ENCODE measurements at regions not wholly inside any gene's neighbourhood (a gene's known extent, or its start where the extent isn't known, plus 50 kb on each side); places are given as distances from the start of the nearest gene placed in this dataset.
"Not testable (repeated sequence)": the region's sequence is repeated elsewhere in the genome, so short reads cannot be mapped to it uniquely, and the experiment has no call there.

DNA sequence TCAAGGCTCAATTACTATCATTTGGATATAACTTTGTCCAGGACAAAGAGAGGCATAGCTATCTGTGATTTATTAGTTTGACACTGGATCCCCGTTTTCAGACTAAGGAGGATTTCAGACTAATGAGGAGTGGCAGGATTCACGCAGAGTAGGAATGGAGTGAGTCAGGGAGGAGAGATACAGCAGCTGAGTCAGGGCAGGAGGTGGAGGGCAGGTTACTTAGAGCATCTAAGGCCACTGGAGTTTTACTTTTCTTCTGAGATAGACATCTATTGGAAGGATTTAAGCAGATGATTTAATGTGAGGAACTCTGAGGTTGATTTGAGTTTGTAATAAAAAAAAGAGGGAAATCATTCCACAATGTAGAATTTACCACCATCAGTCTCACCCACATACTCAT lies 110.6 kb downstream of the RPIA start:
- peak in 16 of 42 donors; percentile 7 to 68 (median 36) for DNase-seq

DNA sequence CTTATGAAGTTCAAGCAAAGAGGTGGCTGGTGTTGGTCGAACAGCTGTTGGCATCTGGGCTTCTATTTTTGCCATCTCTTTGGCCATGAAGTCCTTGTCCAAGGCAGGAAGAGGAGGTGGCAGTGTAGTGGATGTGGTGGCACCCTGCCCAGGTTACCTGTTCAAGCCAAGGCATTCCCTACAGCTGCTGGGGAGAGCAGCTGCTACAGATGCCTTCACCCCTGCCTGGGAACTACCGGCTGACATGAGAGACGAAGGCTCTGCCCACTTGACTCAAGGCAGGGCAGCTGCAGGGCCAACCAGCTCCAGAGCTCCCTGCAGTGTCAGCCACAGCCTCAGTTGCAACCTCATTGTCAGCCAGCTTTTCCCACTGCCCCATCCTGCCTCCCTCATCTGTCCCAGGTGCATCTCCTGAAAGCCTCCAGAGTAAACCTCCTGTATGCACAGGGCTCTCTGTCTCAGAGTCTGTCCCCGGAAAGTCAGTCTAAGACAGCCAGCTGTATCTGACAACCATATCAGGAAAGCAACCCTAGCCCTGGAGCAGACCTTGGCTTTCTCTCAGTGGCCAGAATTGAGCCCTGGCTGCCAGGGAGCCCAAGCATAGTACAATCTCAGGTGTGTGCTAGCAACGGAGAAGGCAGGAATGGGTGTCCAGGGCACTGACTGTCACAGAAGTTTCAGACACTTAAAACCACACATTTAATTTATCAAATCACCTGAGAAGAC lies 115.9 kb downstream of the RPIA start:
- no peak for DNase-seq
- intact Hi-C loops (cut with DNase I): no loop called here

More for the DNA sequence above, 110.6 kb downstream of the RPIA start:
- intact Hi-C loops (cut with DNase I): not testable (repeated sequence)

DNA sequence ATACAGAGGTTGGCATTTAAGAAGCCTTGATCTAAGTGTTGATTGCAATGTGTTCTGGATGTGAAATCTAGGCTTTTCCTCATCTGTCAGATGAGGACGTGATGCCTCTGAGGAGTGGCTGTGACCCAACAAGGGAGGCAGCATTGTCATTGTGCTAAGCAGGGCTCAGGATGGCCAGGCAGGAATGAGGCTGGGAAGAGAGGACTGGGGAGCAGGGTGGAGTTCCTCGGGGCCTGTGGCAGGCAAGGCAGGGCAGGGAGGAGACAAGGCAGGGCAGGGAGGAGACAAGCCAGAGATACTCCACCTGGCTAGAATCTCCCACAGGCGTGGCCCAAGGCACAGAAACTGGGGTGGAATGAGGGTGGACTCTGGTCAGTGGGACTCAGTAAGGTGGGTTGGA lies 116.6 kb downstream of the RPIA start:
- DNase-seq: no peak
- intact Hi-C loops (cut with DNase I): no loop called here

DNA sequence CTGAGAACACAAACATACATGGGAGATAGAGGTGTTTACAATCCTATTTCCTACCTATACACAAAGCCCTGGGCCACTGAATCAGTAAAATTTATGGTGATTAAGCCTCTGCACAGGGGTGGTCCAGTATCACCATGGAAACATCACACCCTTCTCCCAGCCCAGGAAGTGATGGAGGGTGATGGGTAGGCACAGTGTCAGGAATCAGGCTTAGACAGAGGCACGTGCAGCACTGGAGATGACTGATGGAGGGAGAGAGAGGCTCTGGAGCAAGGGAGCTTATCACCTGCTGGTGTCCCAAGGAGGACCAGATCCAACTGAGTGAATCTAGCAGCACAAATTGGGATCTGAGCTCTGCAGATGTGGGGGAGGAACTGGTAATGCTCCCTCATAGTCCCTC lies 117.2 kb downstream of the RPIA start:
- DNase-seq: no peak
- intact Hi-C loops (cut with DNase I): no loop called here

DNA sequence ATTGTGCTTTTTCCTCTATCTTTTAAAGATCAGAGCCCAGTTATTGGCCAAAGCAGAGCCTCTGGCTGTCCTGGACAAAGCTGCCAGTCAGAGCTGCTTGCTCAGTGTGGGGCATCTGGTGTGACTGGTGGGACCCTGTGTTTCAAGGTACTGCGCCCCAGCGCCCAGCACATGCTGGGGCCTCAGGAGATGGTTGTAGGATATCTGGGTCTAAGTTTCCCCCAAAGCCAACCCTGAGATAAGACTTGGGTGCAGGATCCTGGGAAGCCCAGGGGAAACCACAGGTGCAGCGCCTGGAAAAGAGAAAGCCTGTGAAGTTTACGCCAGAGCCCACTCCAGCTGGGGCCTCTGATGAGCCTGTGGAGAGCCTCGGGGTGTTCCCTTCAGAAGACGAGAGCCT lies 117.7 kb downstream of the RPIA start:
- no peak for DNase-seq
- intact Hi-C loops (cut with DNase I): no loop called here

DNA sequence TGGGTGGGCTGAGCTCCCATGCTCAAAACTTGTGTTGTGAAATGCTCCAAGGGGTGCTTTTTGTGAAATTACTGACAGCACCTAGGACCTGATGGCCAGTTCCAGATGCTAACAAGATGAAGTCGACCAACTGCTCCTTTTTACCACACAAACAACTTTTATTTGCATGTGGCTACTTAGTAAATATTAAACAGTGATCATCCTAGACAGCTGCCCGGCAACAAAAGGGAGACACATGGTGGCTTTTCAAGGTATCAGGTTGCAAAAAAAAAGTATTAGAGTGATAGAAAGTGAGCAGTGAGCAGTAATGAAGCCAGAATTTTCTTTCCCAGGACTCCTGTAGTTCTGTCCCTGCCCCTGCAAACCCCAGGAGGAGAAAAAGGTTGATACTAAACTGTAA lies 118.5 kb downstream of the RPIA start:
- intact Hi-C loops (cut with DNase I): no loop called here
- no peak for DNase-seq

DNA sequence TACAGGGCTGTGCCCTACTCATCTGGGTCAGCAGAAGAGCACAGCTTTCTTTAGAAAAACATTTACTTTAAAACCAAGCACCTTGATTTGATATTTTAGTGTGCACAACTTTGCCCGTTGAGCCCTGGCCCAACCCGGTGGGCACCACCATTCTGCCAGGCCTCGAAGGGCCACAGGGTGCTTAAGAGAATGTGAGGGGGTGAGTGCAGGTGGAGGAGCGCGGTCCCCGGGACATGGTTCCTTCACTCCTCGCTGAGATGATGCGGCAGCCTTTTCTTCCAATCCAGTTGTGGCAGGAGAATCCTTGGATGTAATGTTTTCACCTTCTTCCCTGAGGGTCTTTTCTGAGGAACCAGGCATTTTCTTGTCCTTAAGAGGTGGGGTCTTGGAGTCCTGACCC lies 119.0 kb downstream of the RPIA start:
- no peak for DNase-seq
- intact Hi-C loops (cut with DNase I): no loop called here

DNA sequence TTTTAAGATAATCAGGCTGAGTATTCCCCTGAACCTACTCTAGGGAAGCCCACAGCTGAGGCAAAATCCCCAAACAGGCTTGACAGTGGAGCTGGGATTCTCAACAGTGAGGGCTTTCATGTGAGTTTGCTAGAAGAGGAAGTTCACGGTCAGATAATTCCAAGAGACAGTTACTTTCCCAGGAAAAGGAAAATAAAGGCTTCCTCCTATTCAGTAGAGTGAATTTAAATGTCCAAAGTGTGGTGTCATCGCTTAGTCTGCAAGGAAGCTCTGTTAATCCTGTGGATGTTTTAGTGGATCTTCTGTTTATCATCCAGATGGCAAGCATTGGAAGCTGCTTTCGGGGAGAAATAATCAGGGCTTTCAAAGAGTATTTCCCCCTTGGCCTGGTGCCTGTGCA lies 119.8 kb downstream of the RPIA start:
- intact Hi-C loops (cut with DNase I): no loop called here
- peak in 3 of 42 donors; percentile 16 to 27 (median 20) for DNase-seq

DNA sequence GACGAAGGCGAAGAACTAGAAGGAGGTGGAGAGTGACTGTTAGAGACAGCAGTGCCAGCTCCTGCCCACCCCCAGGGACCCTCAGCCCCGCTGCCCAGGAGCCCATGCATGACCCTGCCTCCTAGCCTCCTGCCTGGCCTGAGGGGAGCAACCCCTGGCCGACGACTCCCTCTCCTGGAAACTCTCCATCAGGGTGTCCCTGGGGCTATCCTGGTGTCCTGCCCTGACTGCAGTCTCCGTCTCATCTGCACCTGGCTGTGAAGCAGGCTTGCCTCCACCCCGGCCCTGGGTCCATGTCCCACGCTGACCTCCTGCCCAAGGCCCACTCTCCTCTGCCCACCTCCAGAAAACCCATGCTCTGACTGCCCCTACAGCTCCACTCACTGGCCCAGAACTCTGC lies 120.2 kb downstream of the RPIA start:
- no peak for DNase-seq
- intact Hi-C loops (cut with DNase I): no loop called here

DNA sequence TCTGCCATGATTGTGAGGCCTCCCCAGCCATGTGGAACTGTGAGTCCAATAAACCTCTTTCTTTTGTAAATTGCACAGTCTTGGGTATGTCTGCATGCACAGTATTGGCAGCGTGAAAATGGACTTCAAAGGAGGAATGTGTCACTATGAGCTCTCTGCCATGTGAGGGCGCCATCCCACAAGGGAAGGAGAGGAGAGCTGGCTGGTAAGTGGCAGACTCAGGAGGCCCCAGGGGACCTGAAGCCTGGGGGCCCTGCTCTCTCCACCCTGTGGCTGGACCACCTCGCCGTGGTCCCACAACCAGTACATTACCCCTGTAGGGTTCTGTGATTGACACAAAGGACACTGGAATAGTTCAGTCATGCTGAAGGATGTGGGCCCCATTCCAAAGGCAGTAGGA lies 122.1 kb downstream of the RPIA start:
- intact Hi-C loops (cut with DNase I): no loop called here

DNA sequence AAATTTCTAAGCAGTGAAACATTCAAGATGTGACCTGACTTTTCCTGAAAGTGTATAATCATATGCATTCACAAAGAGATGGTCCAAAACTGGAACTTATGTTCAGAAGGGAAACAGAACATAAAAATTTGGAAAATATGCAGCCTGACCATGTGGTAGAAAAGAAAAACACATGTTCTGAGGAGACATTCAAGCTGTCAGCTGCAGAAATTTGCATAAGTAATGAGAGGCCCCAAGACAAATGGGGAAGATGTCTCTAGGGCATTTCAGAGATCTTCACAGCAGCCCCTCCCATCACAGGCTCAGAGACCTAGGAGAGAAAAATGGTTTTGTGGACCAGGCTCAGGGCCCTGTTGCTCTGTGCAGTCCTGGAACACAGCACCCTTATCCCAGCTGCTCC lies 123.8 kb downstream of the RPIA start:
- intact Hi-C loops (cut with DNase I): no loop called here
- DNase-seq: no peak

More for the DNA sequence above, 122.1 kb downstream of the RPIA start:
- no peak for DNase-seq

DNA sequence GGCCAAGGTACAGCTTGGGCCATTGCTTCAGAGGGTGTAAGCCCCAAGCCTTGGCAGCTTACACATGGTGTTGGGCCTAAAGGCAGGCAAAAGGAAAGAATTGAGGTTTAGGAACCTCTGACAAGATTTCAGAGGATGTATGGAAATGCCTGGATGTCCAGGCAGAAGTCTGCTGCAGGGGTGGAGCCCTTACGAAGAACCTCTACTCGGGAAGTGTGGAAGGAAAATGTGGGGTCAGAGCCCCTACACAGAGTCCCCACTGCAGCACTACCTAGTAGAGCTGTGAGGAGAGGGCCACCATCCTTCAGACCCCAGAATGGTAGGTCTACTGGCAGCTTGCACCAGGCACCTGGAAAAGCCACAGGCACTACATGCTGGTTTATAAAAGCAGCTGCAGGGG lies 124.2 kb downstream of the RPIA start:
- intact Hi-C loops (cut with DNase I): no loop called here
- DNase-seq: no peak

DNA sequence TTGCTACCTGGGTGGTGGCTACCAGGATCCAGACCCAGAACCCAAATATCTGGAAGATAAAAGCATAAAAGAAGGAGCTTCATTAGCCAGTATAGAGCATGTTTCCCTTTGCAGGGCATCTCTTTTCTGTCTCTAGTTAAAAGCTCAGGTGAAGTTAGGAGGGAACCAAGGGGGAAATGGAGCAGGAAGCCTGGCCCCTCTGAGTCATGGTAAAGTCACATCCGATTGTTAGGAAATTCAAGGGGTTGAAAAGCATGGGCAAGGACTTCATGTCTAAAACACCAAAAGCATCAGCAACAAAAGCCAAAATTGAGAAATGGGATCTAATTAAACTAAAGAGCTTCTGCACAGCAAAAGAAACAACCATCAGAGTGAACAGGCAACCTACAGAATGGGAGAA lies 126.9 kb downstream of the RPIA start:
- no peak for DNase-seq
- intact Hi-C loops (cut with DNase I): no loop called here

DNA sequence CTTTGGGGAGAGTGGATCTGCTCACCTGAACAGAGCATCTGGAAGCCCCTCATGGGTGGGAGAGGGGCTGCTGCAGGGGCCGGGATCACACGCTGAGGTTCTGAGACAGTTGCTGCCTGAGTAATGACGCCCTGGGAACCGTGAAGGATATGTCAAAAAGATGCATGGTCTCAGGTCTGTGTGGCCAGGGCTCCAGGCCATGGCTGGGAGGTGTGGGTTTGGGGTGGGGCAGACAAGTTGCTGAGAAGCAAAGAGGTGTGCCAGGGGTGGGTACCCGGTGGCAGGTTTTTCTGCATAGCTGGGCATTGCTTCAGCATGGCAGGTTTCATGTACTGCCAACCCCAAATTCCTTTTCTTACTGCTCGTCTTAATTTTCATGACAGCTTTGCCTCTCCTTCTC lies 133.5 kb downstream of the RPIA start:
- no peak for DNase-seq
- intact Hi-C loops (cut with DNase I): no loop called here

DNA sequence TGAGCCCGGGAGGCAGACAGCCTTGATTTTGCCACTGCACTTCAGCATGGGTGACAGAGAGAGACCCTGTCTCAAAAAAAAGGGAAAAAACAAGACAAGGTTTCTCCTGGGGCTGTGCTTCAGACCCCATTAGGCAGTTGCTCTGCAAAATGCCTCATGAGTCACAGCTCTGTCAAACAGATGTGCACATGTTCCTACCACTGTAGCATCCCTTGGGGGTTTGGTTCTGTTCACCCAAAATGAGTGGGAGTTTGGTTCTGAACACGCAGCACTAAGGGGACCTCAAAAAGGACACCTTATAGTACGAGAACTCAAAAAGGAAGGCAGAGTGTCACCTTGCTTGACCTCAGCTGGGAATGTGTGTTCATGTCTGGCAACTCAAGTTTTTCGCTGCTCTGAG lies 134.9 kb downstream of the RPIA start:
- no peak for DNase-seq
- intact Hi-C loops (cut with DNase I): no loop called here

DNA sequence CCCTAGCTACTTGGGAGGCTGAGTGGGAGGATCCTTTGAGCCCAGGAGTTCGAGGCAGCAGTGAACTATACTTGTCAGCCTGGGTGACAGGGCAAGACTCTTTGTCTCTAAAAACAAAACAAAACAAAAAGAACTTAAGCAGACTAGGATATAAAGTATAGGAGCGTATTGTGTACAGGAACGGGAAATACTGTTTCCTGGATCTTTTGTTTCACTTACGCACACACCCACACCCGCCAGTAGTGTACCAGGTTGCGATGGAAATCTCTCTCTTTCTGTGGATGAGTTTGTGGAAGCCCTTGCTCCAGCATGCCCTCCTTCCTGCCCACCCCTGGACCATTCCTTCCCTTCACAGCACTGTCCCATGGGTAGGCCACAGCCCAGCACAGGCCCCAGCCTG lies 136.3 kb downstream of the RPIA start:
- intact Hi-C loops (cut with DNase I): no loop called here
- no peak for DNase-seq

DNA sequence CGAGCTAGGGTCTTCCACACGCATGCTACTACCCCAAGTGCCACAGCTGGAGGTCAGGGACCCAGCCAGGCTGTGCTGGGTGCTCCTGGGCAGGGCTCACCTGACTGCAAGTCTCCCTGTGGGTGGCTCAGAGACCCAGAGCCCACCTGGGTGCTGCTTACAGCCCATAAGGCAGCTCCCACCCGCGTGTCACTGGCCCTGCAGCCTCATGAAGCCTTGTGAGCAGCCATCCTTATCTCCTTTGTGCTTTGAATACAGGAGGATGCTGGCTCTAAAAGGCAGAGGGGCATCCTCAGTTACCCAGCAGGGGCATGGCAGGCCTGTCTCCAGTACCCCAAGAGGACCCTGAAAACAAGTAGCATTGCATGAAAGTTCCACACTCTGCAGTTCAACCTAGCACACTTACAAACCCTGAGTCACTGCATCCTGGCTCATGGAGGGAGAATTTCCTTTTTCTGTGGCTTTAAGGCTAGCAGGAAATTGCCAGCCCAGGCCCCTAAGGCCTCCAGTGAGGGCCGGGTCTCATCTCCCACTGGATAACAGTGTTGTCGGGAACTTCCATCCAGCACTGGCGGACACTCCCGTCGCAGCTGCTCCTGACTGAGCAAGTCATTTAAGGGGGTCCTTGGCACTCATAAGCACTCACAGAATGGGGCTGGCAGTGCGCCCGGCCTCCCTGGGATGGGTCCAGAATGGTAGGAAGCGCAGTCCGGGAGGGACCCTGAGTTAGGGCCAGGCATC lies 137.1 kb downstream of the RPIA start:
- DNase-seq: peak in 31 of 42 donors; percentile 6 to 52 (median 30)
- intact Hi-C loops (cut with DNase I): no loop called here

DNA sequence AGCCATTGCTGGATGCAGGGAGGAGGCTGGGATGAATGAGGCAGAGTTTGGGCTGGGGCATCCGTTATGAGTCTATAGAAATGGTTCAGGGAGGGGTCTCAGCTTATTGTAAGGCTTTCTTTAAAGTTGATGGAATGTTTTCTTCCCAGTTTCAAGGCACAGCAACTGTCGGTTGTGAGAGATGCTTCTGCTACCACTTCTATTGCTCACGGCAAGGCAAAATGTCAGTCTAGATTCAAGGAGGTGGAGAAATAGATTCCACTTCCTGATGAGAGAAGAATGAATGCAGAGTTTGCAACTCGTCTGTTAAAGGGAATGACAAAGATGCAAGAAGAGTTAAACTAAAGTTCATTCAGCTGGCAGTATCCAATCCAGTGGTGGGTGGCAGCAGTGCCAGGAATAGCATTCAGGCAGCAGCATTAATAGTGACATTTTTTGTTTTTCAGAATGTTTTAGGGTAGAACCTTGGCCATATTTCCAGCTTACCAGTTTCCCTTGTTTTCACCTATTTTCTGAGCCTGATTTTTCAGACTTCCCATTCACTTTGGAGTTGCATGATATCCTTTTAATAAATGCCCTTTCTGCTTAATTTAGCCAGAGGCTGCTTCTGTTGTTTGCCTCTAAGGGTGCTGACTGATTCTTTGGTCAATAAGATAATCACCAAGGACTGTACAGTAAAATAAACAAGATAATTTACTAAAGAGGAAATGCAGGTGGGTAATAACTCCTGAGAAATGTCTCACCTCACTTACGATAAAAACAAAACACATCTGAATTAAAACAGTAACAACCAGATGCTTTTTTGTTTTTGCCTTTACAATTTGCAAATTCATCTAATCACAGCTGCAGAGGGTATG lies 138.4 kb downstream of the RPIA start:
- DNase-seq: peak in 23 of 42 donors; percentile 5 to 77 (median 38)
- intact Hi-C loops (cut with DNase I): no loop called here

DNA sequence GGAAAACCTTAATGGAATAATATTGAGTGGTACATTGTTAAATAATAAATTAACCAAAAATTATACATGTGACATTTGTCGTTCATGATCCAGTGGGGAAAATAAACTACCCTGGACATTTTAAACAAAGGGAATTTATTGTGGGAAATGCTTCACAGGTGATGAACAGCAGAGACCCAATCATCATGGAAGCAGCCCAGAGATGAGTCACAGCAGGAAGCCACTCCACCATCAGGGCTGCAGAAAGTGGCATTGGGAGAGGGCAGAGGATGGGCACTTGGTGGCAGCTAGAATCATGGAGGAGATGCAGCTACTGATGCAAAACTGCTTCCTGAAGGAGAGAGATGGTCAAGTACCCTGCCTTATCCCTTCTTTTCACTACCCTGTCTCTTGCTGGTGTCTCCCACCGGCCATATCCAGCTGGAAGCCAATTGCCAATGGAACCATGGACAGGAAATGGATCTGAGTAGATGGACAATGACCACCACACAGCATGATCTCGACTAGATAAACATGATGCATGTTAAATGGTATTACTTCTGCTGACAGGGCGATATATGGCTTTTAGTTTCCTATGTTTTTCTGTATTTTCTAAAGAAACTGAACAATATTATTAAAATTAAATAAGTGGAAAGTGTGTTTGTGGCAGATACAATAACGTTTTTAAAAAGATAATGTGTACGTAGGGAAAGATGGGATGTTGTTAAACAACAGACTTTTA lies 139.8 kb downstream of the RPIA start:
- DNase-seq: no peak
- intact Hi-C loops (cut with DNase I): no loop called here
